GM19239 (cell line): ENCODE measurements at regions not wholly inside any gene's neighbourhood (a gene's known extent, or its start where the extent isn't known, plus 50 kb on each side); places are given as distances from the start of the nearest gene placed in this dataset.

Experiments
- DNase-seq: peaks from one replicate; pipeline ENCODE4 v3.0.0; 2011; ENCODE audit warnings: low spot score; ENCODE audit not compliant: insufficient read length
- FAIRE-seq: peaks from 2 replicates; lab custom pipeline; 2011; peaks lifted over from hg19 to GRCh38; lab: Jason Lieb, UNC

GRCh38 chr11:81032906-81033305 is 1592.1 kb upstream of the TENM4 start:
- no peak for FAIRE-seq

GRCh38 chr11:81030186-81030585 is 1589.4 kb upstream of the TENM4 start:
- no peak for FAIRE-seq

More at GRCh38 chr11:81032906-81033305, 1592.1 kb upstream of the TENM4 start:
- DNase-seq = no peak

GRCh38 chr11:81026032-81026431 is 1585.2 kb upstream of the TENM4 start:
- DNase-seq = no peak
- no peak for FAIRE-seq

More at GRCh38 chr11:81030186-81030585, 1589.4 kb upstream of the TENM4 start:
- no peak for DNase-seq

GRCh38 chr11:81022057-81022456 is 1581.2 kb upstream of the TENM4 start:
- no peak for DNase-seq
- no peak for FAIRE-seq

GRCh38 chr11:81010631-81011030 is 1569.8 kb upstream of the TENM4 start:
- DNase-seq (no peak), FAIRE-seq (no peak)

- DNase-seq (no peak), FAIRE-seq (no peak)
Observed at GRCh38 chr11:81007046-81007445, 1566.2 kb upstream of the TENM4 start.

- FAIRE-seq (no peak), DNase-seq (no peak)
Observed at GRCh38 chr11:81005595-81005994, 1564.8 kb upstream of the TENM4 start.

- DNase-seq (no peak), FAIRE-seq (no peak)
Observed at GRCh38 chr11:81004576-81004975, 1563.7 kb upstream of the TENM4 start.

- no peak for FAIRE-seq
- no peak for DNase-seq
Observed at GRCh38 chr11:81002374-81002773, 1561.5 kb upstream of the TENM4 start.

- no peak for FAIRE-seq
- DNase-seq = no peak
Observed at GRCh38 chr11:81000735-81001134, 1559.9 kb upstream of the TENM4 start.

GRCh38 chr11:81000334-81000733 is 1559.5 kb upstream of the TENM4 start:
- no peak for FAIRE-seq
- no peak for DNase-seq

- FAIRE-seq = no peak
- no peak for DNase-seq
Observed at GRCh38 chr11:80995523-80995922, 1554.7 kb upstream of the TENM4 start.

GRCh38 chr11:80993536-80993935 is 1552.7 kb upstream of the TENM4 start:
- FAIRE-seq (no peak), DNase-seq (no peak)

GRCh38 chr11:80990885-80991284 is 1550.1 kb upstream of the TENM4 start:
- no peak for DNase-seq
- FAIRE-seq = no peak

- DNase-seq (no peak), FAIRE-seq (no peak)
Observed at GRCh38 chr11:80987171-80987570, 1546.3 kb upstream of the TENM4 start.

GRCh38 chr11:80986421-80987074 is 1545.7 kb upstream of the TENM4 start:
- FAIRE-seq (no peak), DNase-seq (no peak)

GRCh38 chr11:80980227-80980626 is 1539.4 kb upstream of the TENM4 start:
- no peak for DNase-seq
- FAIRE-seq = no peak

- FAIRE-seq = no peak
- DNase-seq = no peak
Observed at GRCh38 chr11:80973786-80974185, 1533.0 kb upstream of the TENM4 start.

GRCh38 chr11:80970037-80970436 is 1529.2 kb upstream of the TENM4 start:
- no peak for DNase-seq
- FAIRE-seq = no peak

- no peak for FAIRE-seq
Observed at GRCh38 chr11:80967649-80968048, 1526.8 kb upstream of the TENM4 start.

GRCh38 chr11:80960381-80961029 is 1519.7 kb upstream of the TENM4 start:
- FAIRE-seq (no peak), DNase-seq (no peak)

More at GRCh38 chr11:80967649-80968048, 1526.8 kb upstream of the TENM4 start:
- DNase-seq = no peak

- no peak for FAIRE-seq
- DNase-seq = no peak
Observed at GRCh38 chr11:80959751-80960150, 1518.9 kb upstream of the TENM4 start.
